ENCODE measurements at regions not wholly inside any gene's neighbourhood (a gene's known extent, or its start where the extent isn't known, plus 50 kb on each side); places are given as distances from the start of the nearest gene placed in this dataset.
A peak's percentile ranks its signal among the peaks of the same experiment; 100 is the strongest.
"Not testable (repeated sequence)": the region's sequence is repeated elsewhere in the genome, so short reads cannot be mapped to it uniquely, and the experiment has no call there.

- FAIRE-seq (no peak), DNase-seq (ENCODE audit: low spot score) (no peak)
Measured at GRCh38 chr5:164475339-164475977, 970.0 kb downstream of the MAT2B start.

- DNase-seq (ENCODE audit: low spot score) (no peak), FAIRE-seq (no peak)
Measured at GRCh38 chr5:164481270-164481669, 975.9 kb downstream of the MAT2B start.

GRCh38 chr5:164482351-164482750 is 976.9 kb downstream of the MAT2B start:
- no peak for FAIRE-seq

GRCh38 chr5:164484948-164485347 is 979.5 kb downstream of the MAT2B start:
- FAIRE-seq (no peak), DNase-seq (ENCODE audit: low spot score) (no peak)

More at GRCh38 chr5:164482351-164482750, 976.9 kb downstream of the MAT2B start:
- DNase-seq (ENCODE audit: low spot score): no peak

GRCh38 chr5:164487939-164488338 is 982.5 kb downstream of the MAT2B start:
- no peak for DNase-seq (ENCODE audit: low spot score)
- FAIRE-seq: no peak

- FAIRE-seq: no peak
- DNase-seq (ENCODE audit: low spot score): no peak
Measured at GRCh38 chr5:164497311-164498064, 992.1 kb downstream of the MAT2B start.

GRCh38 chr5:164498438-164498837 is 993.0 kb downstream of the MAT2B start:
- no peak for FAIRE-seq
- DNase-seq (ENCODE audit: low spot score): no peak

- no peak for FAIRE-seq
- no peak for DNase-seq (ENCODE audit: low spot score)
Measured at GRCh38 chr5:164500856-164501255, 995.4 kb downstream of the MAT2B start.

- FAIRE-seq (no peak), DNase-seq (ENCODE audit: low spot score) (no peak)
Measured at GRCh38 chr5:164501344-164501743, 995.9 kb downstream of the MAT2B start.

- DNase-seq (ENCODE audit: low spot score): peak; percentile 31
Measured at GRCh38 chr5:164504141-164504772, 998.8 kb downstream of the MAT2B start.

GRCh38 chr5:164505791-164506190 is 1000.4 kb downstream of the MAT2B start:
- DNase-seq (ENCODE audit: low spot score) (no peak), FAIRE-seq (no peak)

More at GRCh38 chr5:164504141-164504772, 998.8 kb downstream of the MAT2B start:
- peak; percentile 39 for FAIRE-seq

GRCh38 chr5:164518067-164518740 is 1012.8 kb downstream of the MAT2B start:
- DNase-seq (ENCODE audit: low spot score) (no peak), FAIRE-seq (no peak)

- FAIRE-seq (no peak), DNase-seq (ENCODE audit: low spot score) (no peak)
Measured at GRCh38 chr5:164518741-164519080, 1013.3 kb downstream of the MAT2B start.

- FAIRE-seq: no peak
- no peak for DNase-seq (ENCODE audit: low spot score)
Measured at GRCh38 chr5:164532235-164532900, 1026.9 kb downstream of the MAT2B start.

GRCh38 chr5:164533426-164533825 is 1028.0 kb downstream of the MAT2B start:
- not testable (repeated sequence) for FAIRE-seq; DNase-seq (ENCODE audit: low spot score)

- no peak for DNase-seq (ENCODE audit: low spot score)
- no peak for FAIRE-seq
Measured at GRCh38 chr5:164540174-164540573, 1034.8 kb downstream of the MAT2B start.

GRCh38 chr5:164545507-164545906 is 1040.1 kb downstream of the MAT2B start:
- DNase-seq (ENCODE audit: low spot score) (no peak), FAIRE-seq (no peak)

- no peak for DNase-seq (ENCODE audit: low spot score)
- FAIRE-seq: no peak
Measured at GRCh38 chr5:164553851-164554250, 1048.4 kb downstream of the MAT2B start.

- DNase-seq (ENCODE audit: low spot score): no peak
- no peak for FAIRE-seq
Measured at GRCh38 chr5:164555809-164556208, 1050.4 kb downstream of the MAT2B start.

GRCh38 chr5:164560216-164560615 is 1054.8 kb downstream of the MAT2B start:
- no peak for FAIRE-seq
- no peak for DNase-seq (ENCODE audit: low spot score)

Measured in RCC 7860 (cell line).